K562 (cell line): ENCODE measurements at regions not wholly inside any gene's neighbourhood (a gene's known extent, or its start where the extent isn't known, plus 50 kb on each side); places are given as distances from the start of the nearest gene placed in this dataset.
"Not testable (repeated sequence)": the region's sequence is repeated elsewhere in the genome, so short reads cannot be mapped to it uniquely, and the experiment has no call there.

Experiments
- ATAC-seq: fragments of 200-7000 bp; cut with Tn5 transposase; 3 replicates; pipeline ENCODE4 v1.9.1; 2020; ENCODE audit warnings: moderate library complexity
- BruUV-seq: library from RNA; stranded (reverse); fragments of 400-500 nt; replicated peaks from 2 replicates; lab custom pipeline; 2021; lab: Mats Ljungman, UMichigan
- CTCF ChIA-PET: fragments of 300-600 bp; formaldehyde crosslinking; extraction: SDS; loops from one replicate; lab custom pipeline; 2021; ENCODE audit warnings: low intra/inter-chr PET ratio; lab: Yijun Ruan, JAX
- POLR2A ChIA-PET: fragments of 300-600, 350-650 bp; sonication (Branson Sonifier 250); formaldehyde crosslinking; extraction: SDS; loops from one replicate; lab custom pipeline; 2021; ENCODE audit warnings: antibody characterized with exemption, inconsistent platforms; lab: Yijun Ruan, JAX
- DNase-seq, 4 experiments: peaks; one replicate each; pipeline versions ENCODE4 v3.0.0 to v3.0.0-alpha.2; 2011 to 2018; ENCODE audit warnings: low spot score in 3 of 4, mixed read lengths in 3 of 4; ENCODE audit errors: extremely low read depth in 1 of 4
- FAIRE-seq: peaks from 2 replicates; lab custom pipeline; 2011; peaks lifted over from hg19 to GRCh38; lab: Jason Lieb, UNC
- H2AFZ ChIP-seq: 2 replicates; pipeline ENCODE4 v1.6.0; 2011; ENCODE audit warnings: low read depth, low read length, control low read depth, inconsistent platforms
- H3K27ac ChIP-seq: fragments of 200-600 bp; 3 replicates; pipeline ENCODE4 v1.8.0; 2011; ENCODE audit warnings: low read depth, mild to moderate bottlenecking, control low read depth, inconsistent platforms, low read length, moderate library complexity, mixed read lengths; ENCODE audit errors: extremely low read depth
- H3K27me3 ChIP-seq, 2 experiments: fragments of 300-600 bp in 1 of 2; 2 replicates in 1 of 2; 3 replicates in 1 of 2; pipeline versions ENCODE4 v1.6.0 to v1.8.0; 2011; ENCODE audit warnings: inconsistent platforms in 2 of 2, low read length in 2 of 2, mild to moderate bottlenecking in 1 of 2, mixed read lengths in 1 of 2, moderate library complexity in 1 of 2; ENCODE audit not compliant: control insufficient read depth in 2 of 2, insufficient read depth in 2 of 2
- H3K36me3 ChIP-seq: fragments of 300-600 bp; 3 replicates; pipeline ENCODE4 v1.8.0; 2011; ENCODE audit warnings: mild to moderate bottlenecking, low read length, inconsistent platforms; ENCODE audit not compliant: control insufficient read depth, insufficient read depth
- H3K4me1 ChIP-seq, 2 experiments: fragments of 200-600 bp in 1 of 2; replicated peaks in 1 of 2; 2 replicates in 1 of 2; 3 replicates in 1 of 2; pipeline versions ENCODE4 v1.5.1 to v1.8.0; 2011; ENCODE audit warnings: inconsistent platforms in 2 of 2, low read length in 2 of 2, mild to moderate bottlenecking in 1 of 2, mixed read lengths in 1 of 2, moderate library complexity in 1 of 2; ENCODE audit not compliant: control insufficient read depth in 2 of 2, insufficient read depth in 2 of 2
- H3K4me2 ChIP-seq: 2 replicates; pipeline ENCODE4 v1.6.1; 2011; ENCODE audit warnings: low read length, control low read depth, inconsistent platforms, mixed read lengths; ENCODE audit not compliant: insufficient read depth
- H3K4me3 ChIP-seq: fragments of 200-600 bp; sonication (generic), shearing (Covaris generic); 2 replicates; pipeline ENCODE4 v1.5.1; 2016; ENCODE audit warnings: control low read depth, inconsistent platforms
- H3K79me2 ChIP-seq: fragments of 200-600 bp; 3 replicates; pipeline ENCODE4 v1.8.0; 2011; ENCODE audit warnings: low read length, inconsistent platforms; ENCODE audit not compliant: control insufficient read depth, insufficient read depth
- H3K9ac ChIP-seq, 2 experiments: 2 replicates each; pipeline versions ENCODE4 v1.6.0 to v1.6.1; 2011; ENCODE audit warnings: low read depth in 2 of 2, low read length in 2 of 2, control low read depth in 1 of 2, inconsistent platforms in 1 of 2, mild to moderate bottlenecking in 1 of 2, mixed read lengths in 1 of 2; ENCODE audit not compliant: insufficient read depth in 1 of 2
- H3K9me1 ChIP-seq: one replicate; pipeline ENCODE4 v1.6.0; 2011; ENCODE audit warnings: inconsistent platforms, mild to moderate bottlenecking, low read length, moderate library complexity; ENCODE audit not compliant: control insufficient read depth, insufficient read depth
- H3K9me3 ChIP-seq: replicated peaks from 2 replicates; pipeline ENCODE4 v1.5.1; 2011; ENCODE audit warnings: low read depth, low read length, inconsistent platforms; ENCODE audit not compliant: control insufficient read depth, insufficient read depth
- H4K20me1 ChIP-seq: replicated peaks from 2 replicates; pipeline ENCODE4 v1.6.1; 2011; ENCODE audit warnings: low read length, inconsistent platforms, mixed read lengths; ENCODE audit not compliant: control insufficient read depth, insufficient read depth
- ARID3A ChIP-seq: IDR thresholded peaks from 2 replicates; pipeline ENCODE4 v1.6.1; 2012; ENCODE audit warnings: low read depth, low read length, improper control_type of control experiment, borderline replicate concordance
- CEBPB ChIP-seq: fragments of 450-650 bp; IDR thresholded peaks from 2 replicates; pipeline ENCODE4 v1.6.1; 2016; ENCODE audit warnings: missing genetic modification characterization, missing compliant biosample characterization
- CGGBP1 ChIP-seq: fragments of 250-450 bp; sonication (Bioruptor Pico); IDR thresholded peaks from 2 replicates; pipeline ENCODE4 v1.9.0; 2021; ENCODE audit warnings: mild to moderate bottlenecking
- CREB5 ChIP-seq: fragments of 250-450 bp; sonication (Bioruptor Pico); IDR thresholded peaks from 2 replicates; pipeline ENCODE4 v1.5.0; 2020; ENCODE audit warnings: mild to moderate bottlenecking
- CREM ChIP-seq: IDR thresholded peaks from 2 replicates; pipeline ENCODE4 v1.6.1; 2014; ENCODE audit warnings: antibody characterized with exemption, low read depth
- EHMT2 ChIP-seq: fragments of 450-650 bp; IDR thresholded peaks from 2 replicates; pipeline ENCODE4 v1.6.1; 2018; ENCODE audit warnings: antibody characterized with exemption
- MXI1 ChIP-seq: IDR thresholded peaks from 2 replicates; pipeline ENCODE4 v1.6.1; 2011; ENCODE audit warnings: low read depth, mild to moderate bottlenecking, improper control_type of control experiment, low read length
- SNIP1 ChIP-seq: fragments of 450-650 bp; IDR thresholded peaks from 2 replicates; pipeline ENCODE4 v1.7.1; 2017; ENCODE audit warnings: low read depth, mild to moderate bottlenecking
- TBL1XR1 ChIP-seq, 2 experiments: IDR thresholded peaks; 2 replicates each; pipeline ENCODE4 v1.6.1; 2012; ENCODE audit warnings: improper control_type of control experiment in 2 of 2, low read length in 2 of 2, mild to moderate bottlenecking in 1 of 2
- TCF7 ChIP-seq: sonication (generic); IDR thresholded peaks from 2 replicates; pipeline ENCODE4 v1.6.1; 2016; ENCODE audit warnings: antibody characterized with exemption, borderline replicate concordance
- ZNF561 ChIP-seq: fragments of 450-650 bp; formaldehyde crosslinking; conservative IDR thresholded peaks from 2 replicates; pipeline ENCODE4 v1.4.0; 2020; ENCODE audit warnings: mild to moderate bottlenecking, moderate library complexity
- WGBS: fragments of 100-300 bp; shearing (Covaris generic); methylation state at CpG from one replicate; pipeline ENCODE4 v1.1.6; 2016; ENCODE audit warnings: low coverage, mixed read lengths; ENCODE audit not compliant: insufficient coverage; ENCODE audit errors: missing lambda C conversion rate; 5-methylcytosine and 5-hydroxymethylcytosine counted together
- in situ Hi-C: fragments of 300-500 bp; cut with MboI; formaldehyde crosslinking; loops from 4 replicates; pipeline ENCODE4 v1.15.0; 2018; ENCODE audit warnings: inconsistent platforms, mixed read lengths
- intact Hi-C: fragments of 100-400 bp; cut with micrococcal nuclease; formaldehyde crosslinking; loops from 2 replicates; pipeline ENCODE4 v1.14.2; 2022

GRCh38 chr5:157963244-157963643 is 104.3 kb upstream of the CLINT1 start (continued):
- TF ChIP-seq TCF7 (no peak), CREM (no peak), ZNF561 (CRISPR knock-in tag) (no peak), EHMT2 (no peak), CREB5 (CRISPR knock-in tag) (no peak), SNIP1 (no peak), ARID3A (no peak), TBL1XR1 (IDR thresholded peaks at IDR 0.05; ENCODE audit: low read length in 2 of 2) (no peak), CEBPB (tag) (peak; percentile 88), MXI1 (no peak), CGGBP1 (CRISPR knock-in tag) (no peak)

GRCh38 chr5:157962686-157963085 is 103.7 kb upstream of the CLINT1 start:
- 3% methylated on average over 7 of the region's 8 CpGs for WGBS
- POLR2A ChIA-PET, H3K79me2 ChIP-seq, CTCF ChIA-PET, H3K9me1 ChIP-seq, intact Hi-C loops, DNase-seq, H3K36me3 ChIP-seq, H3K4me3 ChIP-seq, H3K4me1 ChIP-seq, H2AFZ ChIP-seq, H3K9ac ChIP-seq, FAIRE-seq, H4K20me1 ChIP-seq, ATAC-seq, H3K4me2 ChIP-seq, H3K27ac ChIP-seq, in situ Hi-C loops, H3K9me3 ChIP-seq, BruUV-seq: not testable (repeated sequence)
- peaks cover 12 to 15% of the 10 kb centered on the region in 2 experiments; a peak in 3 of 5 replicates for H3K27me3 ChIP-seq
